Mesothelial cell of epicardium (in vitro differentiated cells): ENCODE measurements at regions not wholly inside any gene's neighbourhood (a gene's known extent, or its start where the extent isn't known, plus 50 kb on each side); places are given as distances from the start of the nearest gene placed in this dataset.

Experiments
- DNase-seq, 2 experiments: peaks; one replicate each; pipeline ENCODE4 v3.0.0; 2021; ENCODE audit warnings: low spot score in 2 of 2; ENCODE audit not compliant: unreplicated experiment in 2 of 2
- H3K27ac Mint-ChIP-seq: 2 replicates; pipeline ENCODE4 v1.8.0; 2021; ENCODE audit warnings: mixed read lengths
- H3K27me3 Mint-ChIP-seq: 2 replicates; pipeline ENCODE4 v1.8.0; 2021; ENCODE audit warnings: low read depth, mixed read lengths
- H3K36me3 Mint-ChIP-seq: 2 replicates; pipeline ENCODE4 v1.8.0; 2021; ENCODE audit warnings: mixed read lengths
- H3K4me1 Mint-ChIP-seq: 2 replicates; pipeline ENCODE4 v1.8.0; 2021; ENCODE audit warnings: mixed read lengths
- H3K4me3 Mint-ChIP-seq: 2 replicates; pipeline ENCODE4 v1.8.0; 2021; ENCODE audit warnings: mild to moderate bottlenecking, moderate library complexity, mixed read lengths
- H3K9me3 Mint-ChIP-seq: 2 replicates; pipeline ENCODE4 v1.8.0; 2021; ENCODE audit warnings: mixed read lengths
- TF ChIP-seq, protein P1 (sequence below): fragments of 200-600 bp; sonication (generic); IDR thresholded peaks from one replicate; pipeline ENCODE4 v1.5.0; 2021; ENCODE audit warnings: antibody characterized with exemption; ENCODE audit not compliant: unreplicated experiment

DNA sequence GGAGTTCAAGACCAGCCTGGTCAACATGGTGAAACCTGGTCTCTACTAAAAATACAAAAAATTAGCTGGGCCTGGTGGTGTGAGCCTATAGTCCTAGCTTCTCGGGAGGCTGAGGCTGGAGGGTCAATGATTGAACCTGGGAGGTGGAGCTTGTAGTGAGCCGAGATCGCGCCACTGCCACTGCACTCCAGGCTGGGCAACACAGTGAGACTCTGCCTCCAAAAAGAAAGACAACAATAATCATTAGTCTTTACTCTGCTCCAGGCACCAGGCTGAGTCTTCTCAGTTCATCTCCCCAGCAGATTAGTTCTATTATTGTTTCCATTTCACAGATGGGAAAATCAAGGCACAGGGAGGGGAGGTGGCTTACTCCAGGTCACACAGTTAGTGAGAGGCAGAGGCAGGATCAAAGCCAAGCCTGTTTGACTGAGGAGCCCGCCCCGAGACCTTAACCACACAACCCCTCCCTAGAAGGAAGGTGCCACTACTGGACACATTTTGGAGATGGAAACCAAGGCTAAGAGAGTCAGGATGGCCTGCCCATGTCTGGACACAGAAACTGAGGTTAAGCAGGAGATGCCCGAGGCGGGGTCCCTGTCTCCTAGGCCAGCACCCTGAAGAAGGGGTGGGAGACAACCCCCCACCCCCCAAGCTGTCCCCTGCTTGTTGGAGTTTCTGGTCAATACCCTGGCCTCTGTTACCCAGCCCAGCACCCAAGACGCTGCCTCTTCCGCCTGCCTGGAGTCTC is 75.8 kb downstream of the CEBPB start:
- H3K36me3 Mint-ChIP-seq: no peaks in the 10 kb centered on the region
- no peaks in the 10 kb centered on the region for H3K27me3 Mint-ChIP-seq
- no peak overlapping the region for H3K4me3 Mint-ChIP-seq
- H3K4me1 Mint-ChIP-seq: no peaks in the 10 kb centered on the region
- TF ChIP-seq, protein P1, sequence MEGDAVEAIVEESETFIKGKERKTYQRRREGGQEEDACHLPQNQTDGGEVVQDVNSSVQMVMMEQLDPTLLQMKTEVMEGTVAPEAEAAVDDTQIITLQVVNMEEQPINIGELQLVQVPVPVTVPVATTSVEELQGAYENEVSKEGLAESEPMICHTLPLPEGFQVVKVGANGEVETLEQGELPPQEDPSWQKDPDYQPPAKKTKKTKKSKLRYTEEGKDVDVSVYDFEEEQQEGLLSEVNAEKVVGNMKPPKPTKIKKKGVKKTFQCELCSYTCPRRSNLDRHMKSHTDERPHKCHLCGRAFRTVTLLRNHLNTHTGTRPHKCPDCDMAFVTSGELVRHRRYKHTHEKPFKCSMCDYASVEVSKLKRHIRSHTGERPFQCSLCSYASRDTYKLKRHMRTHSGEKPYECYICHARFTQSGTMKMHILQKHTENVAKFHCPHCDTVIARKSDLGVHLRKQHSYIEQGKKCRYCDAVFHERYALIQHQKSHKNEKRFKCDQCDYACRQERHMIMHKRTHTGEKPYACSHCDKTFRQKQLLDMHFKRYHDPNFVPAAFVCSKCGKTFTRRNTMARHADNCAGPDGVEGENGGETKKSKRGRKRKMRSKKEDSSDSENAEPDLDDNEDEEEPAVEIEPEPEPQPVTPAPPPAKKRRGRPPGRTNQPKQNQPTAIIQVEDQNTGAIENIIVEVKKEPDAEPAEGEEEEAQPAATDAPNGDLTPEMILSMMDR: no peak
- DNase-seq: no peak
- H3K27ac Mint-ChIP-seq: no peak overlapping the region
- no peaks in the 10 kb centered on the region for H3K9me3 Mint-ChIP-seq

DNA sequence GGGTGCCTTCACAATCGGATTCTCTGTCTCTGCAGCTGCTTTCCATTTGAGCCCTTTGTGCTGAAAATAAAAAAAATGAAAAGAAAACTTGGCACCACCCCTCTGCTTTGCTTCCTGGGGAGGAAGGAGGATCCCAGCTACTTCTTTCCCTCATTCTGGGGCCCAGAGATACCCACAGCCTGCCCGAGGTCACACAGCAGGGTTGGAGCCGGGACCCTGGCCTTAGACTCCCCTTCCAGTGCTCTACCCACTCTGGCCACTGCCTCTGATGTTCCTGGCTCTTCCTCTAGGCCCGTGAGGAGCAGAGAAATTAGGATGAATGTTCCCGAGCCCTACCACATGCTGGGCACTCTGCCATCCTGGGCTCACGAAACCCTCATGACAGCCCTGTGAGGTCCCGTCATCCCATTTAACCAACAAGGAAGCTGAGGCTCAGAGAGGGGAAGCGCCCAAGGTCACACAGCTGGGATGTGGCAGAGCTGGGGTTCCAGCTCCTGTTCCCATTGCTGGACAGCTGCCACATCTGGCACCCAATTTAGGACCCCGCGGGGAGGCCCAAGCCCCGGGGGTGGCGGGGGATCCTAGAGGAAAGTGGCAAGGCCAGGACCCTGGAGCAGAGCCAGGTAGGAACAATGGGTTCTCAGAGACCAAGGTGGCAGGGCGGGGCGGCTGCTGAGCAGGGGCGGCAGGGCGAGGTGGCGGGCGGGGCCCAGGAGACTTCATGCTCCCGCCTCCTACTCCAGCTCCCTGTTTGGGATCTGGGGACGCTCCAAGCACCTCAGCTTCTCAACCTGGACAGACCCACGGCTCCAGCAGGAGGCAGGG is 76.6 kb downstream of the CEBPB start:
- Mint-ChIP-seq H3K9me3 (no peaks in the 10 kb centered on the region), H3K36me3 (no peaks in the 10 kb centered on the region), H3K4me1 (no peaks in the 10 kb centered on the region), H3K27me3 (no peaks in the 10 kb centered on the region), H3K4me3 (no peak overlapping the region), H3K27ac (no peak overlapping the region)
- TF ChIP-seq, protein P1: no peak
- no peak for DNase-seq

DNA sequence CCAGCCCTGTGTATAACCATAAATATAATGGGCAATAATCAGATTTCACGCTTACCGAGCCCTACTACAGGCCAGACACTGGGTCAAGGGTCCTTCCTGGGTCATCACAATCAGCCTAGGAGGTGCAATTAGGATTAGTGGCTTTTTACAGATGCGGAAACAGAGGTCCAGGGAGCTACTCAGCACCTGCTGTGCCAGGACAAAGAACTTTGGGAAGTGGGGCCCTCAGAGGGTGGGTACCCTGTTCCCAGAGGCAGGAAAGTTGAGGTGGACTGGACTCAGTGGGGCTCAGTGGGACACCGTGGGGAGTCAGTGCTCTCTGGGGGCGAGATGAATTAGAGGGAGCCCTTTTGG is 77.2 kb downstream of the CEBPB start:
- Mint-ChIP-seq H3K4me3 (no peak overlapping the region), H3K27me3 (no peaks in the 10 kb centered on the region), H3K27ac (no peak overlapping the region), H3K36me3 (no peaks in the 10 kb centered on the region), H3K9me3 (no peaks in the 10 kb centered on the region), H3K4me1 (no peaks in the 10 kb centered on the region)
- TF ChIP-seq, protein P1: no peak
- DNase-seq: no peak

DNA sequence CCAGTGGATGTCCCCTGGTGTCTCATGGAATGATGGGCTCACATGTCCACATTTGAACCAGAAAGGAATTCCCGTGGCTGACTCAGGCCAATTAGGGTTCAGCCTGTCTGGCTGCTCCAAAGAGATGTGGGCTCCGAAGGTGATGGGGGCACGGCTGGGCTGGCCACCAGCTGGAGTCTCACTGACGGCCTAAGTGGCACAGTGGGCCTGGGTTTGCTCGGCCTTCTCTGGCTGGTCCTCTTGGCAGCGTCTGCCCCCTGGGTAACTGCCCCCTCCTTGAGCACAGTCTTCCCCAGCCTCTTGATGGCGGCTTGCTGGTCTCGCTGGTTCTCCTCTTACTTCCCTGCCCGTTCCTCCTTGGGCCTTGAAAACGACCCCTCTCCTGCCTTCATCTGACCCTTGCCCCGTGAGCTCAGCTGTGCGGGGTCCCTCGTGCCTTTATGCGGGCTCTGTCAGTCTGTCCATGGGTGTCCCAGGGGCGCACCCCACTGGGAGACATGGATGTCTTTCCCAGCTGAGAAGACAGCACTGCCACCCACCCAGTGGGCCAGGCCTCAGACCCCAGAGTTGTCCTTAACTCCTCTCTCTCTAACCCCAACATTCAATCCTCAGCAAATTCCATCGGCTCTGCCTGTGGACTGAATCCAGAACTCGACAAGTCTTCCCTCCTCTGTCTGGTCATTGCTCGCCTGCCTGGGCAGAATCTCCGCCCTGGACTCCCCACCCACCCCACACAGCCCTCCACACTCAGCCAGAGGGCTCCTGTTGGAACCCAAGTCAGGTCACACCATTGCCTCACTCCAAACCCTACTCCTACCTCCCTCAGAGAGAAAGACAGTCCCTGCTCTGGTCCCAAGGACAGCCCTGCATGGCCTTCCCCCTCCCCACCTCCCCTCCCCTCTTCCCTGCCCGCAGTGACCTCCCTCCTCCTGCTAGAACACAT is 78.7 kb downstream of the CEBPB start:
- DNase-seq: no peak
- Mint-ChIP-seq H3K36me3 (no peaks in the 10 kb centered on the region), H3K27me3 (no peaks in the 10 kb centered on the region), H3K4me1 (no peaks in the 10 kb centered on the region), H3K9me3 (no peaks in the 10 kb centered on the region), H3K27ac (no peak overlapping the region), H3K4me3 (no peak overlapping the region)
- TF ChIP-seq, protein P1: no peak

DNA sequence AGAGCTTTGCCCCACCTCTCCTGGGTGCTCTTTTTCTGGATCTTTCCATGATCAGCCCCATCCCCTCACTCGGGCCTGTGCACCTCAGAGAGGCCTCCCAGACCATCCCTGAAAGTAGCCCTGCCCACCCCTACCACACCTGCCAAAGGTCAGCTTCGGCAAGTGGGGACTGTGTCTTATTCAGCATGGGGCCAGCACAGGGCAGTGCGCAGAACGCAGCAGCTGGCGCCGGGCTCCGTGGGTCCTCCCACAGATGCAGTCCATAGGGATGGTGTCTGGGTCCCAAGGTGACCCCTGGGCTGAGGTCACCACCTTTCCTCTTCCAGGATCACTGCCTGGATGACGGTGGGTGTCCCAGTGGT is 79.4 kb downstream of the CEBPB start:
- no peak for DNase-seq
- H3K27ac Mint-ChIP-seq: no peak overlapping the region
- no peaks in the 10 kb centered on the region for H3K9me3 Mint-ChIP-seq
- no peak overlapping the region for H3K4me3 Mint-ChIP-seq
- TF ChIP-seq, protein P1: no peak
- H3K36me3 Mint-ChIP-seq: no peaks in the 10 kb centered on the region
- no peaks in the 10 kb centered on the region for H3K27me3 Mint-ChIP-seq
- no peaks in the 10 kb centered on the region for H3K4me1 Mint-ChIP-seq
